ENCODE measurements at regions not wholly inside any gene's neighbourhood (a gene's known extent, or its start where the extent isn't known, plus 50 kb on each side); places are given as distances from the start of the nearest gene placed in this dataset.

DNA sequence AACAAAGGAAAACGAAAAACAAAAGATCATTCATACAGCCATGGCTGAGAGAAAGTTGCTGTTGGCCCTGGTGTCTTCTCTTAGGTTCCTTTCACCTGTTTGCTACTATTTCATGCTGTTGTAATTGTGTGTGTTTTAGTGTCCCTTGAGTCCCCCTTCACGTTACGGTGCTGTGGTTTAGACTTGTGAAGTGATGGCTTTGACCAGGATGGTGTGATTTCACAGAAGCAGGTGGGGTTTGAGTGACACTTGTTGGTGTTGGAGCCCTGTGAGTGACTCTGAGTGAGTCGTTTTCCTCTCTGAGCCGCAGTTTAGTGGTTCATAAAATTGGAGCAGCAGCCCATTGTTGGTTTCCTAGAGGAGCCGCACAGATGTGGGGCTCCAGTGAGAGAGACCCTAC, 635.4 kb downstream of the VRK1 start:
- Histone ChIP-seq H3K4me1 (ENCODE audit: control insufficient read depth in 3 of 3, insufficient read depth in 3 of 3, low read length in 3 of 3) (no peaks in the 10 kb centered on the region), H3K4me3 (ENCODE audit: low read length in 3 of 3) (no peak overlapping the region), H3K27ac (ENCODE audit: low read depth, low read length) (no peak overlapping the region), H3K36me3 (ENCODE audit: control insufficient read depth in 3 of 3, insufficient read depth in 3 of 3, low read length in 3 of 3) (no peaks in the 10 kb centered on the region), H3K27me3 (ENCODE audit: control insufficient read depth in 3 of 3, insufficient read depth in 3 of 3, low read length in 3 of 3) (no peaks in the 10 kb centered on the region), H3K9me3 (ENCODE audit: control insufficient read depth in 3 of 3, low read length in 3 of 3) (no peaks in the 10 kb centered on the region), H3K9ac (ENCODE audit: low read depth in 1 of 3, low read length in 3 of 3) (no peak overlapping the region)

DNA sequence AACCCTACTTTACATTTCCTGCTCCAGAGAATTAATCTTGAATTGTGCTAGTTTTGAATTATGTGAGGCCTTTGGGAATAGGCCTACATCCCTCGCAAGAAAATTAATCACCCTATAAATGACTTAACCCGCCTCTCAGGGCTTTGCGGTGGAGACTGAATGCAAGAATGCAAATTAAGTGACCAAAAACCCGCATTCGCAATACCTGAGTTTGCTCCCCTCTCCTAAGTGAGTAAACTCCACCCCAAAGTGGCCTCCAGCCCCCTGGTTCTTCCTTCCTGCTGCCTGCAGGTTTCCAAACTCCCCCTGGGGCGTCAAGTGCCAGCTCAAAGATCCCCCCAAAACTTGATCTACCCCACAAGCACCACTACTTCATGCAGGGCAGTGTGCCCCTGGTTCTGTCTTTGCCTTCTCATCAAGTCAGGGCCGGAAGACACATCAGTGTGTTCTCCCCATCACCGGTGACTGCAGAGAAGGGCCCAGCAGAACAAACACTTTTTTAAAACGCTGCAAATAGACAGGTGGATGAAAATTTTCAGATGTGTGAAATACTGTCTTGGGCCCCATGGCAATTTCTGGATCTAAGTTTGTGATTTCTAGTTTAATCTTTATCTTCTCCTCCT, 644.7 kb downstream of the VRK1 start:
- Histone ChIP-seq H3K4me3 (ENCODE audit: low read length in 3 of 3) (no peak overlapping the region), H3K27ac (ENCODE audit: low read depth, low read length) (no peak overlapping the region), H3K36me3 (ENCODE audit: control insufficient read depth in 3 of 3, insufficient read depth in 3 of 3, low read length in 3 of 3) (no peaks in the 10 kb centered on the region), H3K27me3 (ENCODE audit: control insufficient read depth in 3 of 3, insufficient read depth in 3 of 3, low read length in 3 of 3) (no peaks in the 10 kb centered on the region), H3K4me1 (ENCODE audit: control insufficient read depth in 3 of 3, insufficient read depth in 3 of 3, low read length in 3 of 3) (no peaks in the 10 kb centered on the region), H3K9ac (ENCODE audit: low read depth in 1 of 3, low read length in 3 of 3) (no peak overlapping the region), H3K9me3 (ENCODE audit: control insufficient read depth in 3 of 3, low read length in 3 of 3) (no peaks in the 10 kb centered on the region)

DNA sequence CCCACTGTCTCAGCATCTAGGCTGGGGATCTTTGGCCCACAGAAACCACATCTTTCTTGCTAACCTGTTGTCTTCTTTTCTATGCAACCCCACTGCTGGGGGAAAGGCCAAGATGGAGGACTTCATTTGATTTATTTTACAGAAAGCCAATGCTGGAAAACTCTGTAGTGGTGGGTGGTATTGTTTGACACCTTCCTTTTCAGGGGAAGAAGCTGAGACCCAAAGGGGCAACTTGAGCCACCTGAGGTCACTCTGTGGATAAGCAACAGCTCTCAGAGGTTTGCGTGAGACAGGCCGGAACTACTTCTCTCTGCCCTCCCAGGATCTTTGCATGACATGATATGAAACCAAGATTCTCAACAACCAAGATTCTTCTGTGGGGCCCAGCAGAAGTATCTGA, 645.2 kb downstream of the VRK1 start:
- H3K4me1 ChIP-seq (ENCODE audit: control insufficient read depth in 3 of 3, insufficient read depth in 3 of 3, low read length in 3 of 3) = no peaks in the 10 kb centered on the region
- no peak overlapping the region for H3K27ac ChIP-seq (ENCODE audit: low read depth, low read length)
- H3K4me3 ChIP-seq (ENCODE audit: low read length in 3 of 3) = no peak overlapping the region
- no peaks in the 10 kb centered on the region for H3K27me3 ChIP-seq (ENCODE audit: control insufficient read depth in 3 of 3, insufficient read depth in 3 of 3, low read length in 3 of 3)
- no peaks in the 10 kb centered on the region for H3K9me3 ChIP-seq (ENCODE audit: control insufficient read depth in 3 of 3, low read length in 3 of 3)
- H3K9ac ChIP-seq (ENCODE audit: low read depth in 1 of 3, low read length in 3 of 3) = no peak overlapping the region
- H3K36me3 ChIP-seq (ENCODE audit: control insufficient read depth in 3 of 3, insufficient read depth in 3 of 3, low read length in 3 of 3) = no peaks in the 10 kb centered on the region

DNA sequence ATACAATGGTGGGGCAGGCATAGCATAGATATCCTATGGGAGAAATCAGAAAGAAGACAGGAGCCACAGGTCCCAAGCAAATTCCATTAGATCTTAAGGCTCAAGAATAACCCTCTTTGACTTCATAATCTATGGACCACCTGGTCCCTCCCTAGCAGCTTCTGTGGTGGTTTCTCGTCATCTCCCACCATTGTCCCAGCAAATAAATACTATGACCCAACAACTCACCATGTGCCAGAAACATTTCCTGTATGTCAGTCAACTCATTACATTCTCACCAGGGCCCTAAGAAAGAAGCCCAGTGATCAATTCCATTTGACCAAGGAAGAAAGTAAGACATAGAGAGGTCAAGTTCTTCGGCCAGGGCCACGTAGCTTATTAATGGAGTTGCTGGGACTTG, 646.2 kb downstream of the VRK1 start:
- H3K9me3 ChIP-seq (ENCODE audit: control insufficient read depth in 3 of 3, low read length in 3 of 3) = no peaks in the 10 kb centered on the region

DNA sequence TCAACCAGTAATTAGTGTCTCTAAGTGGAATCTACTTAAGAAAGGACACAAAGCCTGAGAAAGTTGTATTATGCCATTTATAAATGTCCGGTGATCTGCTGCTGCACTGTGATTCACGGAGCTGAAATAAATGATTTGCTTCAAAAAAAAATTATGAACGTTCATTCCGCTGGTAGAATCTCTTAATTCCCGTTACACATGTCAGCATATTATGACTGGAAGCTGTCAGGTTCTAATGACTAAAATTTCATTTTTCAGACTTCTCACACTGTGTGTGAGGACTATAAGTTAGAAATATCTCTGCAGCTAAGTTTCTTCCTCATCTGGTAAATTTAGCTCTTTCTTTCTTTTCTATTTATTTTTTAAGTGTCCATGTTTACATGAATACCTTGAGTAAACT, 647.1 kb downstream of the VRK1 start:
- Histone ChIP-seq H3K4me1 (ENCODE audit: control insufficient read depth in 3 of 3, insufficient read depth in 3 of 3, low read length in 3 of 3) (no peaks in the 10 kb centered on the region), H3K27me3 (ENCODE audit: control insufficient read depth in 3 of 3, insufficient read depth in 3 of 3, low read length in 3 of 3) (no peaks in the 10 kb centered on the region), H3K36me3 (ENCODE audit: control insufficient read depth in 3 of 3, insufficient read depth in 3 of 3, low read length in 3 of 3) (no peaks in the 10 kb centered on the region), H3K4me3 (ENCODE audit: low read length in 3 of 3) (no peak overlapping the region), H3K9me3 (ENCODE audit: control insufficient read depth in 3 of 3, low read length in 3 of 3) (no peaks in the 10 kb centered on the region), H3K27ac (ENCODE audit: low read depth, low read length) (no peak overlapping the region), H3K9ac (ENCODE audit: low read depth in 1 of 3, low read length in 3 of 3) (no peak overlapping the region)

More for the DNA sequence above, 646.2 kb downstream of the VRK1 start:
- Histone ChIP-seq H3K9ac (ENCODE audit: low read depth in 1 of 3, low read length in 3 of 3) (no peak overlapping the region), H3K4me3 (ENCODE audit: low read length in 3 of 3) (no peak overlapping the region), H3K27ac (ENCODE audit: low read depth, low read length) (no peak overlapping the region), H3K4me1 (ENCODE audit: control insufficient read depth in 3 of 3, insufficient read depth in 3 of 3, low read length in 3 of 3) (no peaks in the 10 kb centered on the region), H3K27me3 (ENCODE audit: control insufficient read depth in 3 of 3, insufficient read depth in 3 of 3, low read length in 3 of 3) (no peaks in the 10 kb centered on the region), H3K36me3 (ENCODE audit: control insufficient read depth in 3 of 3, insufficient read depth in 3 of 3, low read length in 3 of 3) (no peaks in the 10 kb centered on the region)

DNA sequence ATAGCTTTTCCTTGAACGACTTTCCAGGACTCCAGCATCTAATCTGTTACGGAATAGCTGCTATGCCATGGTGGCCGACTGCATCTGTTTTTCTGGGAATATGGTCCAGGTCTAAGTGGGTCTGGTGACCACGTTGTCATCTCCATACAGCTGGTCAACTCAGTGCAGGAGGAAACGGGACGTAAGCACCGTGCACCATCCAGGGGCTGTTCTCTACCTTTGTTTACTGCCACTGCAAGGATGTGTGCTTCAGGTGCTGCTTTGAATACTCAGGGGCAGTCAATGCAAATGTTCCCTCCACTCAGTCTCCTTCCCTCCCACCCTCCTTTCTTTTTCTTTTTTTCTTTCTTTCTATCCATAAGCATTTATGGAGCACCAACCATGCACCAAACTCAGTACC, 648.2 kb downstream of the VRK1 start:
- Histone ChIP-seq H3K27me3 (ENCODE audit: control insufficient read depth in 3 of 3, insufficient read depth in 3 of 3, low read length in 3 of 3) (no peaks in the 10 kb centered on the region), H3K4me3 (ENCODE audit: low read length in 3 of 3) (no peak overlapping the region), H3K9me3 (ENCODE audit: control insufficient read depth in 3 of 3, low read length in 3 of 3) (no peaks in the 10 kb centered on the region), H3K27ac (ENCODE audit: low read depth, low read length) (no peak overlapping the region), H3K9ac (ENCODE audit: low read depth in 1 of 3, low read length in 3 of 3) (no peak overlapping the region), H3K4me1 (ENCODE audit: control insufficient read depth in 3 of 3, insufficient read depth in 3 of 3, low read length in 3 of 3) (no peaks in the 10 kb centered on the region), H3K36me3 (ENCODE audit: control insufficient read depth in 3 of 3, insufficient read depth in 3 of 3, low read length in 3 of 3) (no peaks in the 10 kb centered on the region)

DNA sequence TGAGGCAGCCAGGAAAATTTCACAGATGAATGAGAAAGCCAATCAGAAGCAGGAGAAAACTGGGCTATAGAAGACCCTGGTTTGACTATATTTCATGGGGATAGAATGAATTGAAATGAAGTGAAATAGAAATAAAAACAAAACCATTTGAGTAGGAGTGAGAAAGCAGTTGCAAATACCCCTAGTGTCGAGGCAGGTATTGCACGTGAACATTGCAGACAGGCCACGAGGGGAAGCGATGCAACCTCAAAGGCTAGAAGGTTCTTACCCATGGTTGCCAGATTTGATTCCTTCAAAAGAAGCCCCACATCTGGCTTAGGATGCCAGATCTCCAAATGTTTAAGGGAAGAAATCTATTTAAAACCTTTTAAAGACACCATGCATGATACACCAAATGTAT, 648.9 kb downstream of the VRK1 start:
- Histone ChIP-seq H3K27me3 (ENCODE audit: control insufficient read depth in 3 of 3, insufficient read depth in 3 of 3, low read length in 3 of 3) (no peaks in the 10 kb centered on the region), H3K27ac (ENCODE audit: low read depth, low read length) (no peak overlapping the region), H3K9me3 (ENCODE audit: control insufficient read depth in 3 of 3, low read length in 3 of 3) (no peaks in the 10 kb centered on the region), H3K36me3 (ENCODE audit: control insufficient read depth in 3 of 3, insufficient read depth in 3 of 3, low read length in 3 of 3) (no peaks in the 10 kb centered on the region), H3K9ac (ENCODE audit: low read depth in 1 of 3, low read length in 3 of 3) (no peak overlapping the region), H3K4me1 (ENCODE audit: control insufficient read depth in 3 of 3, insufficient read depth in 3 of 3, low read length in 3 of 3) (no peaks in the 10 kb centered on the region), H3K4me3 (ENCODE audit: low read length in 3 of 3) (no peak overlapping the region)

DNA sequence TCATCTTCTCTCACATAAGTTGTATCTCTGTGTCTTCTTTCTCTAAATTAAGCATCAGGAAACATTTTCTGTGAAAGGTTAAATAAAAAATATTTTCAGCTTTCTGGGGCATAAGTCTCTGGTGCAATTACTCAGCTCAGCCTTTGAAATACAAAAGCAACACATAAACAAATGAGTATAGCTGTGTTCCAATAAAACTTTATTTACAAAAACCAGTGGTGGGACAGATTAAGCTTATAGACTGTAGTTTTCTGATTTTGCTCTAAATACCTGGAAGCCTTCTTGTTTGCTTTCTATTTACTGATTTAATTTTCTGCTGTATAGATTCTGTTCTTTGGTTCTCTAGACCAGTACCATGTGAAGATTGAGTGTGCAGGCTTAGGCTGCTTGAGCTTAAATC, 655.1 kb downstream of the VRK1 start:
- Histone ChIP-seq H3K4me3 (ENCODE audit: low read length in 3 of 3) (no peak overlapping the region), H3K4me1 (ENCODE audit: control insufficient read depth in 3 of 3, insufficient read depth in 3 of 3, low read length in 3 of 3) (no peaks in the 10 kb centered on the region), H3K27me3 (ENCODE audit: control insufficient read depth in 3 of 3, insufficient read depth in 3 of 3, low read length in 3 of 3) (peaks cover 3 to 15% (median 13%) of the 10 kb centered on the region in 3 donors), H3K36me3 (ENCODE audit: control insufficient read depth in 3 of 3, insufficient read depth in 3 of 3, low read length in 3 of 3) (no peaks in the 10 kb centered on the region), H3K9me3 (ENCODE audit: control insufficient read depth in 3 of 3, low read length in 3 of 3) (no peaks in the 10 kb centered on the region), H3K27ac (ENCODE audit: low read depth, low read length) (no peak overlapping the region), H3K9ac (ENCODE audit: low read depth in 1 of 3, low read length in 3 of 3) (no peak overlapping the region)

DNA sequence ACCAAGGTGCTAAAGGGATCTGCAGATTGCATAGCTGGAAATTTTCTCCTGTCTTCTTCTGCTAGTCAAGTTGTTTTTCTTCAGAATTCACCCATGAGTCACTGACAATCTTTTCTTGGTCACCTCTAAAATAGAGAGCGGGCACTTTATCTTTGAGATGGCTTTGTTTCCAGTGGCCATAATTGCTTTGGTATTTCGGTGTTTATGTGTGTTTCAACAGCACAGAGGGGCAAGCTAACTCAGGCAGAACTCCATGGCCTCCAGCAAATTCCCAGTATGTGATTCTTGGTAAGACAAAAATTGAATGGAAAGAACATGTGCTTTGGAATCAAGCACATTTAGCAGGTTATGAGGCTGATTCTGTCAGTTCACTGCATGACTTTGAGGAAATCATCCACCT, 656.8 kb downstream of the VRK1 start:
- Histone ChIP-seq H3K4me3 (ENCODE audit: low read length in 3 of 3) (no peak overlapping the region), H3K27ac (ENCODE audit: low read depth, low read length) (no peak overlapping the region), H3K4me1 (ENCODE audit: control insufficient read depth in 3 of 3, insufficient read depth in 3 of 3, low read length in 3 of 3) (no peaks in the 10 kb centered on the region)

DNA sequence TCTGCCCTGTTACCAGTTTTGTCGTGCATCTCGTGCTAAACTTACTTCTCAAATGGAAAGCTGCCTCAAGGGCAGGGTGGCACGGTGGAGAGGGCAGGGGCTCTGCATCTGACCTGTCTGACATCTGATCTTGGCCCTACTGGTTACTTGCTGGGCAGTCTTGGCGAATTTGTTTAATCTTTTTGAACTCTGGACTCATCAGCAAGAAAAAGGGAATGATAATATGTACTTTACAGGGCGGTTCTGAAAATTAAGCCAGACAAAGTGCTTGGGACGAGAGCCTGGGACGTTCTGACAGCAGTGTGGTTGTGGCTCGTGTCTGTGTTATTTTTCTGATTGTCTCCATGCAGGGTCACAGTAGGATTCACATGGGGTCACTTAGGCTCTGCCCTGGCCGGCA, 659.3 kb downstream of the VRK1 start:
- H3K27me3 ChIP-seq (ENCODE audit: control insufficient read depth in 3 of 3, insufficient read depth in 3 of 3, low read length in 3 of 3) = peaks cover 3 to 16% (median 15%) of the 10 kb centered on the region in 3 donors
- no peak overlapping the region for H3K27ac ChIP-seq (ENCODE audit: low read depth, low read length)
- no peak overlapping the region for H3K9ac ChIP-seq (ENCODE audit: low read depth in 1 of 3, low read length in 3 of 3)
- no peaks in the 10 kb centered on the region for H3K36me3 ChIP-seq (ENCODE audit: control insufficient read depth in 3 of 3, insufficient read depth in 3 of 3, low read length in 3 of 3)
- H3K9me3 ChIP-seq (ENCODE audit: control insufficient read depth in 3 of 3, low read length in 3 of 3) = no peaks in the 10 kb centered on the region
- H3K4me3 ChIP-seq (ENCODE audit: low read length in 3 of 3) = no peak overlapping the region
- H3K4me1 ChIP-seq (ENCODE audit: control insufficient read depth in 3 of 3, insufficient read depth in 3 of 3, low read length in 3 of 3) = no peaks in the 10 kb centered on the region

More for the DNA sequence above, 656.8 kb downstream of the VRK1 start:
- peaks cover 3 to 15% (median 13%) of the 10 kb centered on the region in 3 donors for H3K27me3 ChIP-seq (ENCODE audit: control insufficient read depth in 3 of 3, insufficient read depth in 3 of 3, low read length in 3 of 3)
- H3K36me3 ChIP-seq (ENCODE audit: control insufficient read depth in 3 of 3, insufficient read depth in 3 of 3, low read length in 3 of 3) = no peaks in the 10 kb centered on the region
- H3K9me3 ChIP-seq (ENCODE audit: control insufficient read depth in 3 of 3, low read length in 3 of 3) = no peaks in the 10 kb centered on the region
- no peak overlapping the region for H3K9ac ChIP-seq (ENCODE audit: low read depth in 1 of 3, low read length in 3 of 3)

Measured in skeletal muscle tissue (tissue), 3 donors.